Activated CD8-positive, alpha-beta T cell treated with anti-CD3 and anti-CD28 coated beads for 36 hours (primary cell): ENCODE measurements at regions not wholly inside any gene's neighbourhood (a gene's known extent, or its start where the extent isn't known, plus 50 kb on each side); places are given as distances from the start of the nearest gene placed in this dataset.

Experiments used
- ATAC-seq: fragments of 200-7000 bp; cut with Tn5 transposase; one replicate; pipeline ENCODE4 v1.10.0; 2021; ENCODE audit warnings: mild to moderate bottlenecking, moderate library complexity
- CTCF ChIA-PET: fragments of 350-600 bp; sonication (Branson Sonifier 250); formaldehyde crosslinking; loops from one replicate; lab custom pipeline; 2021; ENCODE audit warnings: antibody characterized with exemption; lab: Charles Lee
- POLR2A ChIA-PET: fragments of 350-600 bp; sonication (Branson Sonifier 250); formaldehyde crosslinking; loops from one replicate; lab custom pipeline; 2021; ENCODE audit warnings: antibody characterized with exemption; lab: Charles Lee
- DNase-seq: peaks from one replicate; pipeline ENCODE4 v3.0.0-alpha.2; 2020
- H3K27ac Mint-ChIP-seq: one replicate; pipeline ENCODE4 v1.8.0; 2021; ENCODE audit warnings: mild to moderate bottlenecking, mixed read lengths
- H3K27me3 Mint-ChIP-seq: one replicate; pipeline ENCODE4 v1.8.0; 2021; ENCODE audit warnings: mixed read lengths
- H3K36me3 Mint-ChIP-seq: one replicate; pipeline ENCODE4 v1.8.0; 2021; ENCODE audit warnings: low read depth, mixed read lengths
- H3K4me1 Mint-ChIP-seq: one replicate; pipeline ENCODE4 v1.8.0; 2021; ENCODE audit warnings: low read depth, mixed read lengths
- H3K4me3 Mint-ChIP-seq: one replicate; pipeline ENCODE4 v1.8.0; 2021; ENCODE audit warnings: mild to moderate bottlenecking, moderate library complexity, mixed read lengths
- H3K9me3 Mint-ChIP-seq: one replicate; pipeline ENCODE4 v1.8.0; 2021; ENCODE audit warnings: mixed read lengths
- intact Hi-C: fragments of 100-400 bp; cut with micrococcal nuclease; formaldehyde crosslinking; loops from one replicate; pipeline ENCODE4 v1.10.0; 2022
- TF ChIP-seq, protein P1 (sequence below): fragments of 200-600 bp; IDR thresholded peaks from one replicate; pipeline ENCODE4 v1.8.0; 2022; ENCODE audit warnings: antibody characterized with exemption, mild to moderate bottlenecking

- Mint-ChIP-seq H3K4me3 (no peak overlapping the region), H3K9me3 (no peaks in the 10 kb centered on the region), H3K4me1 (no peaks in the 10 kb centered on the region), H3K27ac (no peak overlapping the region), H3K27me3 (no peaks in the 10 kb centered on the region), H3K36me3 (no peaks in the 10 kb centered on the region)
- CTCF ChIA-PET, result no interaction called here
- ATAC-seq (no peak), DNase-seq (no peak)
- intact Hi-C loops, result no loop called here
- POLR2A ChIA-PET, result no interaction called here
- TF ChIP-seq, protein P1, sequence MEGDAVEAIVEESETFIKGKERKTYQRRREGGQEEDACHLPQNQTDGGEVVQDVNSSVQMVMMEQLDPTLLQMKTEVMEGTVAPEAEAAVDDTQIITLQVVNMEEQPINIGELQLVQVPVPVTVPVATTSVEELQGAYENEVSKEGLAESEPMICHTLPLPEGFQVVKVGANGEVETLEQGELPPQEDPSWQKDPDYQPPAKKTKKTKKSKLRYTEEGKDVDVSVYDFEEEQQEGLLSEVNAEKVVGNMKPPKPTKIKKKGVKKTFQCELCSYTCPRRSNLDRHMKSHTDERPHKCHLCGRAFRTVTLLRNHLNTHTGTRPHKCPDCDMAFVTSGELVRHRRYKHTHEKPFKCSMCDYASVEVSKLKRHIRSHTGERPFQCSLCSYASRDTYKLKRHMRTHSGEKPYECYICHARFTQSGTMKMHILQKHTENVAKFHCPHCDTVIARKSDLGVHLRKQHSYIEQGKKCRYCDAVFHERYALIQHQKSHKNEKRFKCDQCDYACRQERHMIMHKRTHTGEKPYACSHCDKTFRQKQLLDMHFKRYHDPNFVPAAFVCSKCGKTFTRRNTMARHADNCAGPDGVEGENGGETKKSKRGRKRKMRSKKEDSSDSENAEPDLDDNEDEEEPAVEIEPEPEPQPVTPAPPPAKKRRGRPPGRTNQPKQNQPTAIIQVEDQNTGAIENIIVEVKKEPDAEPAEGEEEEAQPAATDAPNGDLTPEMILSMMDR, result no peak
Observed at GRCh38 chr15:62824111-62825015, 218.2 kb upstream of the TPM1 start.

- Mint-ChIP-seq H3K27ac (no peak overlapping the region), H3K36me3 (no peaks in the 10 kb centered on the region), H3K4me1 (no peaks in the 10 kb centered on the region), H3K4me3 (no peak overlapping the region), H3K9me3 (no peaks in the 10 kb centered on the region), H3K27me3 (no peaks in the 10 kb centered on the region)
- POLR2A ChIA-PET, result no interaction called here
- TF ChIP-seq, protein P1, result no peak
- no peak for ATAC-seq
- CTCF ChIA-PET, result no interaction called here
- intact Hi-C loops, result no loop called here
- no peak for DNase-seq
Observed at GRCh38 chr15:62825191-62825590, 217.4 kb upstream of the TPM1 start.

GRCh38 chr15:62826561-62826960 lies 216.0 kb upstream of the TPM1 start:
- DNase-seq (no peak), ATAC-seq (no peak)
- intact Hi-C loops, result no loop called here
- Mint-ChIP-seq H3K27ac (no peak overlapping the region), H3K9me3 (no peaks in the 10 kb centered on the region), H3K36me3 (no peaks in the 10 kb centered on the region), H3K4me3 (no peak overlapping the region), H3K4me1 (no peaks in the 10 kb centered on the region), H3K27me3 (no peaks in the 10 kb centered on the region)
- ChIA-PET CTCF (no interaction called here), POLR2A (no interaction called here)
- TF ChIP-seq, protein P1, result no peak

DNA sequence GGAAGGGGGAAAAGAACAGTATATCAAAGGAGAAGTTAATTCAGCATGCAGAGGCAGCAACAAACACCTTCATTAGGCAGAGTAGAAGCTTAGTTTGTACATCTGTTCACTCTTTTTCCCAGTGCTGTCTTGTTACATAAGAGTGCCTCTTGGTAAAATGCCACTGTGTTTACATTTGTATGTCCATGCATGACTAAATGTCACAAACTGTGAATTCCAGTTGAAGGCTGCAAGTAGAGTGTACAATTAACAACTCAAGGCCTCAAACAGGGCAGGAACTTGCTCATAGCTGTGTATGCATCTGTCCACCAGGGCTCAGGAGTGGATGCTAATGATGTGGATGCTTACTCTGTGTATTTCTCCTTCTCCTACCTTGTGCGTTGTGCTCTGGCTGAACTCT lies 214.2 kb upstream of the TPM1 start:
- TF ChIP-seq, protein P1, result no peak
- no peaks in the 10 kb centered on the region for H3K9me3 Mint-ChIP-seq
- H3K36me3 Mint-ChIP-seq, result no peaks in the 10 kb centered on the region
- ChIA-PET POLR2A (no interaction called here), CTCF (interaction anchor here (1.2 kb wide), 1 partner anchor 12 kb away, joined by 3 read pairs; no protein-coding TSS in a partner anchor)
- intact Hi-C loops, result no loop called here
- no peak for DNase-seq
- no peak overlapping the region for H3K4me3 Mint-ChIP-seq
- no peak for ATAC-seq
- no peaks in the 10 kb centered on the region for H3K27me3 Mint-ChIP-seq
- no peak overlapping the region for H3K27ac Mint-ChIP-seq
- H3K4me1 Mint-ChIP-seq, result no peaks in the 10 kb centered on the region

DNA sequence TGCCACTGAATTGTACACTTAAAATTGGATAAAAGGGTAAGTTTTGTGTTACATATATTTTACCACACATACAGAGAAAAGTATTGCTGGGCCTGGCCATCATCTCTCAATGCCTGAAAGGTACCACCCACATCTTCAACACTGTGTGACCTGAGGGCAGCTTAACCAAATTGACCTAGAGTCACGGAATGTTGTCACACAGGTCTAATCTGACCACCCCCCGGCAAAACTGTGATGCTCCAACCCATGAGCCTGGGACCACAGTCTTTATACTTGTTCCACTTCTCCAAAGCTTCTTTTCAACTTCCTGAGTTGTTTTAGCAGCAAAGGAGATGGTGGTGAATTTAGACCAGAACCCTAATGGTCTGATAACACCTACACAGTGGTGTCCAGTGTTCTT lies 210.3 kb upstream of the TPM1 start:
- CTCF ChIA-PET, result no interaction called here
- POLR2A ChIA-PET, result interaction anchor here (0.6 to 0.7 kb wide), 2 partner anchors 37 to 55 kb away, joined by 3 read pairs; no protein-coding TSS in a partner anchor
- intact Hi-C loops, result no loop called here
- ATAC-seq, result no peak
- H3K4me1 Mint-ChIP-seq, result no peaks in the 10 kb centered on the region
- H3K4me3 Mint-ChIP-seq, result no peak overlapping the region
- no peaks in the 10 kb centered on the region for H3K27me3 Mint-ChIP-seq
- no peaks in the 10 kb centered on the region for H3K9me3 Mint-ChIP-seq
- no peak for DNase-seq
- TF ChIP-seq, protein P1, result no peak
- H3K27ac Mint-ChIP-seq, result no peak overlapping the region
- no peaks in the 10 kb centered on the region for H3K36me3 Mint-ChIP-seq
